H9 (cell line): ENCODE measurements at regions not wholly inside any gene's neighbourhood (a gene's known extent, or its start where the extent isn't known, plus 50 kb on each side); places are given as distances from the start of the nearest gene placed in this dataset.

Source experiments
- DNase-seq: peaks from one replicate; pipeline ENCODE4 v3.0.0-alpha.2; 2017
- H2AFZ ChIP-seq: one replicate; pipeline ENCODE4 v1.6.1; 2013; ENCODE audit warnings: mild to moderate bottlenecking, low read length, control low read depth, moderate library complexity
- H2AK5ac ChIP-seq: 2 replicates; pipeline ENCODE4 v1.6.1; 2013; ENCODE audit warnings: low read length, control low read depth, mixed read lengths; ENCODE audit not compliant: insufficient read length
- H2BK120ac ChIP-seq: one replicate; pipeline ENCODE4 v1.6.1; 2013; ENCODE audit warnings: low read depth, mild to moderate bottlenecking, low read length, control low read depth, inconsistent platforms; ENCODE audit not compliant: poor library complexity, severe bottlenecking
- H2BK12ac ChIP-seq: 2 replicates; pipeline ENCODE4 v1.6.1; 2013; ENCODE audit warnings: low read length, control low read depth, mixed read lengths, low read depth; ENCODE audit not compliant: insufficient read length
- H2BK15ac ChIP-seq: 2 replicates; pipeline ENCODE4 v1.6.1; 2013; ENCODE audit warnings: low read depth, low read length, control low read depth
- H2BK20ac ChIP-seq: one replicate; pipeline ENCODE4 v1.6.1; 2013; ENCODE audit warnings: low read depth, mild to moderate bottlenecking, low read length, control low read depth, inconsistent platforms; ENCODE audit not compliant: poor library complexity, severe bottlenecking
- H2BK5ac ChIP-seq: 2 replicates; pipeline ENCODE4 v1.6.1; 2013; ENCODE audit warnings: low read length, control low read depth, mixed read lengths; ENCODE audit not compliant: insufficient read length
- H3K14ac ChIP-seq: 2 replicates; pipeline ENCODE4 v1.6.1; 2013; ENCODE audit warnings: low read length, control low read depth; ENCODE audit not compliant: insufficient read depth
- H3K18ac ChIP-seq: 2 replicates; pipeline ENCODE4 v1.6.1; 2013; ENCODE audit warnings: low read depth, mild to moderate bottlenecking, mixed read lengths, low read length, control low read depth; ENCODE audit not compliant: insufficient read length
- H3K23ac ChIP-seq: 2 replicates; pipeline ENCODE4 v1.6.1; 2013; ENCODE audit warnings: low read length, control low read depth, mixed read lengths, low read depth; ENCODE audit not compliant: insufficient read length
- H3K23me2 ChIP-seq: 2 replicates; pipeline ENCODE4 v1.6.1; 2013; ENCODE audit warnings: low read depth, mild to moderate bottlenecking, mixed read lengths, low read length, control low read depth; ENCODE audit not compliant: insufficient read length, poor library complexity, severe bottlenecking
- H3K27ac ChIP-seq: 2 replicates; pipeline ENCODE4 v1.5.1; 2013; ENCODE audit warnings: low read length, control low read depth, mixed read lengths, low read depth; ENCODE audit not compliant: insufficient read length
- H3K27me3 ChIP-seq: 2 replicates; pipeline ENCODE4 v1.6.1; 2013; ENCODE audit warnings: low read length, control low read depth, inconsistent platforms; ENCODE audit not compliant: insufficient read depth
- H3K4ac ChIP-seq: 2 replicates; pipeline ENCODE4 v1.6.1; 2013; ENCODE audit warnings: low read depth, mild to moderate bottlenecking, control low read depth, inconsistent platforms, low read length, moderate library complexity
- H3K4me1 ChIP-seq: 2 replicates; pipeline ENCODE4 v1.6.1; 2013; ENCODE audit warnings: low read length, control low read depth, inconsistent platforms; ENCODE audit not compliant: insufficient read depth
- H3K4me2 ChIP-seq: 2 replicates; pipeline ENCODE4 v1.6.1; 2013; ENCODE audit warnings: low read length, control low read depth, mixed read lengths; ENCODE audit not compliant: insufficient read length, insufficient read depth
- H3K56ac ChIP-seq: 2 replicates; pipeline ENCODE4 v1.6.1; 2013; ENCODE audit warnings: low read depth, mild to moderate bottlenecking, mixed read lengths, low read length, control low read depth; ENCODE audit not compliant: insufficient read length
- H3K79me1 ChIP-seq: 2 replicates; pipeline ENCODE4 v1.6.1; 2013; ENCODE audit warnings: low read depth, mild to moderate bottlenecking, moderate library complexity, low read length, control low read depth, inconsistent platforms; ENCODE audit not compliant: insufficient read depth, poor library complexity, severe bottlenecking
- H3K79me2 ChIP-seq: 2 replicates; pipeline ENCODE4 v1.6.1; 2013; ENCODE audit warnings: low read length, control low read depth, inconsistent platforms; ENCODE audit not compliant: insufficient read depth
- H3K9ac ChIP-seq: 2 replicates; pipeline ENCODE4 v1.6.1; 2013; ENCODE audit warnings: low read length, control low read depth, mixed read lengths; ENCODE audit not compliant: insufficient read length; ENCODE audit errors: extremely low read depth
- H3K9me3 ChIP-seq: one replicate; pipeline ENCODE4 v1.6.1; 2013; ENCODE audit warnings: low read depth, low read length, inconsistent platforms; ENCODE audit not compliant: control insufficient read depth
- H3T11ph ChIP-seq: one replicate; pipeline ENCODE4 v1.6.1; 2013; ENCODE audit warnings: mild to moderate bottlenecking, low read length, control low read depth, inconsistent platforms
- H4K20me1 ChIP-seq: one replicate; pipeline ENCODE4 v1.6.1; 2013; ENCODE audit not compliant: control insufficient read depth, insufficient read length, insufficient read depth
- H4K5ac ChIP-seq: 2 replicates; pipeline ENCODE4 v1.6.1; 2013; ENCODE audit warnings: low read depth, mild to moderate bottlenecking, mixed read lengths, low read length, control low read depth; ENCODE audit not compliant: insufficient read length
- H4K8ac ChIP-seq: replicated peaks from 2 replicates; pipeline ENCODE4 v1.6.1; 2013; ENCODE audit warnings: low read length, control low read depth, mixed read lengths, low read depth; ENCODE audit not compliant: insufficient read length
- H4K91ac ChIP-seq: 2 replicates; pipeline ENCODE4 v1.6.1; 2013; ENCODE audit warnings: low read depth, mild to moderate bottlenecking, moderate library complexity, mixed read lengths, low read length, control low read depth; ENCODE audit not compliant: insufficient read length
- H3K27ac Mint-ChIP-seq, 3 experiments: 2 replicates in 2 of 3; 3 replicates in 1 of 3; pipeline ENCODE4 v1.8.0; 2020 to 2021; ENCODE audit warnings: mixed read lengths in 3 of 3, mild to moderate bottlenecking in 1 of 3, moderate library complexity in 1 of 3
- H3K27me3 Mint-ChIP-seq: 2 replicates; pipeline ENCODE4 v1.8.0; 2021; ENCODE audit warnings: low read depth, mild to moderate bottlenecking, moderate library complexity, mixed read lengths
- H3K36me3 Mint-ChIP-seq, 3 experiments: 2 replicates in 2 of 3; 3 replicates in 1 of 3; pipeline ENCODE4 v1.8.0; 2020 to 2021; ENCODE audit warnings: low read depth in 3 of 3, mixed read lengths in 3 of 3; ENCODE audit not compliant: insufficient read depth in 1 of 3
- H3K4me1 Mint-ChIP-seq, 2 experiments: 2 replicates each; pipeline ENCODE4 v1.8.0; 2020; ENCODE audit warnings: mixed read lengths in 2 of 2
- H3K4me3 Mint-ChIP-seq, 2 experiments: 2 replicates in 1 of 2; 3 replicates in 1 of 2; pipeline ENCODE4 v1.8.0; 2020 to 2021; ENCODE audit warnings: mild to moderate bottlenecking in 2 of 2, mixed read lengths in 2 of 2, moderate library complexity in 1 of 2
- H3K9me3 Mint-ChIP-seq, 2 experiments: 2 replicates in 1 of 2; 3 replicates in 1 of 2; pipeline ENCODE4 v1.8.0; 2020; ENCODE audit warnings: mild to moderate bottlenecking in 2 of 2, mixed read lengths in 2 of 2, moderate library complexity in 1 of 2
- WGBS: extraction: QIAGEN DNeasy Blood & Tissue Kit; methylation state at CpG from one replicate; pipeline ENCODE4 v1.1.7; 2013; ENCODE audit warnings: missing lambda C conversion rate, low lambda C conversion rate, mixed read lengths; ENCODE audit not compliant: insufficient read length; ENCODE audit errors: extremely low coverage; 5-methylcytosine and 5-hydroxymethylcytosine counted together
- TF ChIP-seq, protein P1 (sequence below): fragments of 200-600 bp; sonication (generic); conservative IDR thresholded peaks from 3 replicates; pipeline ENCODE4 v1.8.0; 2021; ENCODE audit warnings: antibody characterized with exemption, mild to moderate bottlenecking

DNA sequence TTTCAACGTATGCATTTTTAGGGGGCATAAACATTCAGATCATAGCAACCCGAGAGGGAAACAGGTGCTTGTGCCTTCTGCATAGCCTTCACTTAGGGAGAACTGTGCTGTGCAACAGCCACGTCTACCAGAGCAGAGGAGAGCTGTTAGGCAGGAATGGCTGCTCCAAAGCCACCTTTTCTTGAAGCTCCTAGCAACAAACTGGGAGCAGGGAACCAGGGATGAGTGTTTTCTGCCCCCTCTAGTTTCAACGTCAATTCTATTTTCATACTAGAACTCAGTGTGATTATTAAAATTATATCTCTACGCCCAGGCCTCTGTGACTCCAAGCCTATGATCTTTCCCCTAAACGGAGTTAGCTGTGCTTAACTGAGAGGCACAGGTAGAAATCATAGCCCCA lies 290.0 kb downstream of the HAPSTR1 start:
- no peak overlapping the region for H3K23ac ChIP-seq

More for the DNA sequence above, 290.0 kb downstream of the HAPSTR1 start:
- TF ChIP-seq, protein P1, sequence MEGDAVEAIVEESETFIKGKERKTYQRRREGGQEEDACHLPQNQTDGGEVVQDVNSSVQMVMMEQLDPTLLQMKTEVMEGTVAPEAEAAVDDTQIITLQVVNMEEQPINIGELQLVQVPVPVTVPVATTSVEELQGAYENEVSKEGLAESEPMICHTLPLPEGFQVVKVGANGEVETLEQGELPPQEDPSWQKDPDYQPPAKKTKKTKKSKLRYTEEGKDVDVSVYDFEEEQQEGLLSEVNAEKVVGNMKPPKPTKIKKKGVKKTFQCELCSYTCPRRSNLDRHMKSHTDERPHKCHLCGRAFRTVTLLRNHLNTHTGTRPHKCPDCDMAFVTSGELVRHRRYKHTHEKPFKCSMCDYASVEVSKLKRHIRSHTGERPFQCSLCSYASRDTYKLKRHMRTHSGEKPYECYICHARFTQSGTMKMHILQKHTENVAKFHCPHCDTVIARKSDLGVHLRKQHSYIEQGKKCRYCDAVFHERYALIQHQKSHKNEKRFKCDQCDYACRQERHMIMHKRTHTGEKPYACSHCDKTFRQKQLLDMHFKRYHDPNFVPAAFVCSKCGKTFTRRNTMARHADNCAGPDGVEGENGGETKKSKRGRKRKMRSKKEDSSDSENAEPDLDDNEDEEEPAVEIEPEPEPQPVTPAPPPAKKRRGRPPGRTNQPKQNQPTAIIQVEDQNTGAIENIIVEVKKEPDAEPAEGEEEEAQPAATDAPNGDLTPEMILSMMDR: no peak
- Histone ChIP-seq H3T11ph (no peak overlapping the region), H2BK120ac (no peak overlapping the region), H2BK12ac (no peak overlapping the region), H3K27me3 (no peaks in the 10 kb centered on the region), H4K20me1 (no peaks in the 10 kb centered on the region), H3K4me1 (no peaks in the 10 kb centered on the region), H2BK15ac (no peak overlapping the region), H4K5ac (no peak overlapping the region), H3K4me2 (no peak overlapping the region), H3K4ac (no peak overlapping the region), H3K79me1 (no peaks in the 10 kb centered on the region), H4K91ac (no peak overlapping the region), H3K56ac (no peak overlapping the region), H3K18ac (no peak overlapping the region), H2AFZ (no peak overlapping the region), H3K9ac (no peak overlapping the region), H2BK20ac (no peak overlapping the region), H2BK5ac (no peak overlapping the region), H3K27ac (no peak overlapping the region), H3K23me2 (no peaks in the 10 kb centered on the region), H3K14ac (no peak overlapping the region), H2AK5ac (no peak overlapping the region), H3K79me2 (no peaks in the 10 kb centered on the region), H4K8ac (no peak overlapping the region), H3K9me3 (no peaks in the 10 kb centered on the region)
- Mint-ChIP-seq H3K9me3 (peaks cover 0 to 4% of the 10 kb centered on the region in 2 experiments; a peak in 3 of 5 replicates), H3K4me1 (peaks cover 4 to 9% of the 10 kb centered on the region in 2 experiments; a peak in 2 of 4 replicates), H3K4me3 (no peak overlapping the region), H3K27me3 (no peaks in the 10 kb centered on the region; the same call in 1 of the 2 replicates), H3K36me3 (no peaks in the 10 kb centered on the region; a peak in 1 of 7 replicates), H3K27ac (no peak overlapping the region)
- no peak for DNase-seq
- WGBS: no CpG with 5 or more reads among the region's 6 CpGs
